HL-60 (cell line): ENCODE measurements at regions not wholly inside any gene's neighbourhood (a gene's known extent, or its start where the extent isn't known, plus 50 kb on each side); places are given as distances from the start of the nearest gene placed in this dataset.

Experiments
- DNase-seq, 2 experiments: peaks; one replicate each; pipeline ENCODE4 v3.0.0-alpha.2; 2010 to 2020; ENCODE audit warnings: low read depth in 1 of 2, low spot score in 1 of 2
- H3K27ac ChIP-seq: fragments of 250-450 bp; sonication (Bioruptor Pico); replicated peaks from 2 replicates; pipeline ENCODE4 v1.5.1; 2020; ENCODE audit warnings: mild to moderate bottlenecking, moderate library complexity
- H3K27me3 ChIP-seq: fragments of 250-450 bp; sonication (Bioruptor Pico); 2 replicates; pipeline ENCODE4 v1.5.1; 2021; ENCODE audit warnings: mild to moderate bottlenecking, moderate library complexity; ENCODE audit not compliant: insufficient read depth, poor library complexity, severe bottlenecking
- H3K4me3 ChIP-seq: replicated peaks from 2 replicates; pipeline ENCODE4 v1.5.1; 2011; ENCODE audit warnings: mild to moderate bottlenecking, control low read depth, low read length; ENCODE audit not compliant: insufficient read depth
- CTCF ChIP-seq: IDR thresholded peaks from one replicate; pipeline ENCODE4 v1.5.1; 2011; ENCODE audit warnings: low read length, control low read depth, inconsistent platforms; ENCODE audit not compliant: insufficient read depth
- GABPA ChIP-seq: IDR thresholded peaks from 2 replicates; pipeline ENCODE4 v1.6.1; 2012; ENCODE audit warnings: low read depth
- POLR2AphosphoS5 ChIP-seq: IDR thresholded peaks from 2 replicates; pipeline ENCODE4 v1.6.1; 2012; ENCODE audit warnings: low read depth
- REST ChIP-seq: IDR thresholded peaks from 2 replicates; pipeline ENCODE4 v1.6.1; 2012; ENCODE audit warnings: low read depth; ENCODE audit not compliant: insufficient replicate concordance
- SPI1 ChIP-seq: IDR thresholded peaks from 2 replicates; pipeline ENCODE4 v1.6.1; 2012; ENCODE audit warnings: low read depth, mild to moderate bottlenecking, borderline replicate concordance

GRCh38 chr4:22573198-22573597, 57.3 kb upstream of the ADGRA3 start:
- TF ChIP-seq REST, result no peak
- no peak for TF ChIP-seq SPI1
- no peak for TF ChIP-seq POLR2AphosphoS5
- no peak for TF ChIP-seq CTCF
- no peak for TF ChIP-seq GABPA

GRCh38 chr4:22573641-22574040, 57.8 kb upstream of the ADGRA3 start:
- H3K27ac ChIP-seq, result no peak overlapping the region
- H3K4me3 ChIP-seq, result no peak overlapping the region
- DNase-seq, result no peak
- H3K27me3 ChIP-seq, result no peaks in the 10 kb centered on the region
- TF ChIP-seq CTCF, result no peak

More at GRCh38 chr4:22573198-22573597, 57.3 kb upstream of the ADGRA3 start:
- H3K27ac ChIP-seq, result no peak overlapping the region
- H3K4me3 ChIP-seq, result no peak overlapping the region
- H3K27me3 ChIP-seq, result no peaks in the 10 kb centered on the region
- no peak for DNase-seq

GRCh38 chr4:22574424-22574823, 58.6 kb upstream of the ADGRA3 start:
- no peak overlapping the region for H3K27ac ChIP-seq
- H3K4me3 ChIP-seq, result no peak overlapping the region
- no peaks in the 10 kb centered on the region for H3K27me3 ChIP-seq
- DNase-seq, result no peak
- TF ChIP-seq CTCF, result no peak
- TF ChIP-seq GABPA, result no peak
- no peak for TF ChIP-seq POLR2AphosphoS5
- TF ChIP-seq REST, result no peak
- no peak for TF ChIP-seq SPI1

GRCh38 chr4:22574880-22575279, 59.0 kb upstream of the ADGRA3 start:
- no peak for DNase-seq
- TF ChIP-seq SPI1 (no peak), POLR2AphosphoS5 (no peak), REST (no peak), CTCF (no peak), GABPA (no peak)
- no peak overlapping the region for H3K4me3 ChIP-seq
- no peaks in the 10 kb centered on the region for H3K27me3 ChIP-seq
- no peak overlapping the region for H3K27ac ChIP-seq
